ENCODE measurements at regions not wholly inside any gene's neighbourhood (a gene's known extent, or its start where the extent isn't known, plus 50 kb on each side); places are given as distances from the start of the nearest gene placed in this dataset.

- Histone ChIP-seq H2AFZ (peak overlapping the region; percentile 71), H3K4me2 (ENCODE audit: low read length) (no peak overlapping the region), H3K4me1 (no peaks in the 10 kb centered on the region), H3K36me3 (ENCODE audit: control insufficient read depth, insufficient read depth, low read length) (no peaks in the 10 kb centered on the region), H3K27me3 (ENCODE audit: control insufficient read depth, insufficient read depth, low read length) (no peaks in the 10 kb centered on the region), H3K79me2 (no peaks in the 10 kb centered on the region), H3K4me3 (ENCODE audit: low read depth, low read length) (no peak overlapping the region), H3K9me3 (ENCODE audit: control insufficient read depth, low read length) (no peaks in the 10 kb centered on the region), H3K27ac (no peak overlapping the region), H3K9ac (no peak overlapping the region)
- peak; percentile 87 for TF ChIP-seq CTCF (IDR thresholded peaks at IDR 0.05)
These were observed 66.2 kb upstream of the SNX9 start for GRCh38 chr6:157756708-157757429.

GRCh38 chr6:157757430-157758403 is 65.3 kb upstream of the SNX9 start:
- no peaks in the 10 kb centered on the region for H3K79me2 ChIP-seq
- H3K36me3 ChIP-seq (ENCODE audit: control insufficient read depth, insufficient read depth, low read length), result no peaks in the 10 kb centered on the region
- no peak overlapping the region for H3K4me3 ChIP-seq (ENCODE audit: low read depth, low read length)
- no peak for TF ChIP-seq CTCF (IDR thresholded peaks at IDR 0.05)
- no peaks in the 10 kb centered on the region for H3K9me3 ChIP-seq (ENCODE audit: control insufficient read depth, low read length)
- no peaks in the 10 kb centered on the region for H3K27me3 ChIP-seq (ENCODE audit: control insufficient read depth, insufficient read depth, low read length)
- no peaks in the 10 kb centered on the region for H3K4me1 ChIP-seq
- H3K4me2 ChIP-seq (ENCODE audit: low read length), result no peak overlapping the region
- no peak overlapping the region for H2AFZ ChIP-seq
- no peak overlapping the region for H3K9ac ChIP-seq
- no peak overlapping the region for H3K27ac ChIP-seq

- Histone ChIP-seq H3K79me2 (no peaks in the 10 kb centered on the region), H3K4me1 (peaks cover under 1% of the 10 kb centered on the region), H3K9ac (no peak overlapping the region), H2AFZ (no peak overlapping the region), H3K27ac (no peak overlapping the region), H3K4me2 (ENCODE audit: low read length) (no peak overlapping the region), H3K9me3 (ENCODE audit: control insufficient read depth, low read length) (no peaks in the 10 kb centered on the region), H3K36me3 (ENCODE audit: control insufficient read depth, insufficient read depth, low read length) (no peaks in the 10 kb centered on the region), H3K27me3 (ENCODE audit: control insufficient read depth, insufficient read depth, low read length) (no peaks in the 10 kb centered on the region), H3K4me3 (ENCODE audit: low read depth, low read length) (no peak overlapping the region)
- no peak for TF ChIP-seq CTCF (IDR thresholded peaks at IDR 0.05)
These were observed 64.5 kb upstream of the SNX9 start for GRCh38 chr6:157758516-157759023.

- H3K4me3 ChIP-seq (ENCODE audit: low read depth, low read length), result no peak overlapping the region
- H3K4me1 ChIP-seq, result peaks cover 5% of the 10 kb centered on the region
- TF ChIP-seq CTCF (IDR thresholded peaks at IDR 0.05), result no peak
These were observed 64.0 kb upstream of the SNX9 start for GRCh38 chr6:157759028-157759427.

More at GRCh38 chr6:157759028-157759427, 64.0 kb upstream of the SNX9 start:
- no peaks in the 10 kb centered on the region for H3K9me3 ChIP-seq (ENCODE audit: control insufficient read depth, low read length)
- no peaks in the 10 kb centered on the region for H3K27me3 ChIP-seq (ENCODE audit: control insufficient read depth, insufficient read depth, low read length)
- H2AFZ ChIP-seq, result no peak overlapping the region
- no peak overlapping the region for H3K9ac ChIP-seq
- H3K4me2 ChIP-seq (ENCODE audit: low read length), result no peak overlapping the region
- no peaks in the 10 kb centered on the region for H3K36me3 ChIP-seq (ENCODE audit: control insufficient read depth, insufficient read depth, low read length)
- H3K79me2 ChIP-seq, result no peaks in the 10 kb centered on the region
- H3K27ac ChIP-seq, result no peak overlapping the region
